Motor neuron (in vitro differentiated cells): ENCODE measurements at regions not wholly inside any gene's neighbourhood (a gene's known extent, or its start where the extent isn't known, plus 50 kb on each side); places are given as distances from the start of the nearest gene placed in this dataset.
A peak's percentile ranks its signal among the peaks of the same experiment; 100 is the strongest.

ENCODE experiments used
- ATAC-seq, 8 experiments: fragments of 200-7000 bp; cut with Tn5 transposase; replicated peaks in 6 of 8; 2 replicates each; pipeline ENCODE4 v1.8.0; 2021; ENCODE audit warnings: mild to moderate bottlenecking in 8 of 8, moderate library complexity in 8 of 8
- H3K27ac ChIP-seq, 2 donors: fragments of 250-450 bp; sonication (Bioruptor Pico); 2 replicates each; pipeline ENCODE4 v1.9.0; 2021; ENCODE audit warnings: antibody characterized with exemption in 2 of 2, mild to moderate bottlenecking in 2 of 2, moderate library complexity in 1 of 2
- H3K4me1 ChIP-seq, 2 donors: fragments of 250-450 bp; sonication (Bioruptor Pico); replicated peaks in 1 of 2; 2 replicates each; pipeline ENCODE4 v1.6.1; 2021; ENCODE audit warnings: antibody characterized with exemption in 2 of 2, mild to moderate bottlenecking in 2 of 2, moderate library complexity in 1 of 2
- H3K4me3 ChIP-seq, 5 donors: fragments of 250-450 bp; sonication (Bioruptor Pico); 2 replicates each; pipeline ENCODE4 v1.9.0; 2021; ENCODE audit warnings: antibody characterized with exemption in 5 of 5, mild to moderate bottlenecking in 5 of 5, moderate library complexity in 4 of 5
- WGBS, 10 experiments: fragments of 450-650 bp; shearing (Covaris generic); methylation state at CpG; one replicate each; pipeline ENCODE4 v1.0.0; 2022; 5-methylcytosine and 5-hydroxymethylcytosine counted together
- in situ Hi-C, 9 experiments: fragments of 400-800 bp; cut with MboI; loops; one replicate each; pipeline ENCODE4 v1.15.0; 2021; ENCODE audit warnings: low sequenced_read_pairs in 9 of 9, low pct_unique_long_range_greater_than_20kb in 2 of 9; ENCODE audit not compliant: unreplicated experiment in 9 of 9

GRCh38 chr14:95818581-95818980 lies 58.1 kb upstream of the TUNAR start:
- WGBS, 10 experiments, result 0 to 94% (median 36%) methylated on average over 1 to 5 of the region's 5 CpGs; no CpG with 5 or more reads in 4 of the 10 experiments
- H3K27ac ChIP-seq, result no peak overlapping the region
- no peaks in the 10 kb centered on the region for H3K4me1 ChIP-seq
- H3K4me3 ChIP-seq, result no peak overlapping the region
- in situ Hi-C loops, result no loop called here
- ATAC-seq, result no peak

- ATAC-seq, result no peak
- 0 to 100% (median 78%) methylated on average over 1 of the region's 2 CpGs; no CpG with 5 or more reads in 3 of the 10 experiments for WGBS, 10 experiments
- no peaks in the 10 kb centered on the region for H3K4me1 ChIP-seq
Observed at GRCh38 chr14:95817271-95817670, 59.4 kb upstream of the TUNAR start.

GRCh38 chr14:95816539-95816938 lies 60.1 kb upstream of the TUNAR start:
- 11 to 100% (median 38%) methylated on average over 1 to 7 of the region's 7 CpGs; no CpG with 5 or more reads in 5 of the 10 experiments for WGBS, 10 experiments
- in situ Hi-C loops, result no loop called here
- H3K4me3 ChIP-seq, result no peak overlapping the region
- H3K27ac ChIP-seq, result no peak overlapping the region
- ATAC-seq, result no peak
- H3K4me1 ChIP-seq, result no peaks in the 10 kb centered on the region

More at GRCh38 chr14:95817271-95817670, 59.4 kb upstream of the TUNAR start:
- in situ Hi-C loops, result no loop called here
- no peak overlapping the region for H3K27ac ChIP-seq
- no peak overlapping the region for H3K4me3 ChIP-seq

- WGBS, 10 experiments, result 0 to 80% (median 45%) methylated on average over 2 to 11 of the region's 11 CpGs; no CpG with 5 or more reads in 2 of the 10 experiments
- Histone ChIP-seq H3K4me3 (no peak overlapping the region), H3K4me1 (no peaks in the 10 kb centered on the region), H3K27ac (no peak overlapping the region)
- ATAC-seq, result no peak
- in situ Hi-C loops, result no loop called here
Observed at GRCh38 chr14:95815226-95815690, 61.4 kb upstream of the TUNAR start.

GRCh38 chr14:95814363-95815225 lies 62.0 kb upstream of the TUNAR start:
- no peak overlapping the region for H3K27ac ChIP-seq
- H3K4me3 ChIP-seq, result no peak overlapping the region
- no peak for ATAC-seq
- WGBS, 10 experiments, result 7 to 86% (median 60%) methylated on average over 1 to 8 of the region's 10 CpGs; no CpG with 5 or more reads in 1 of the 10 experiments
- in situ Hi-C loops, result no loop called here
- no peaks in the 10 kb centered on the region for H3K4me1 ChIP-seq

- H3K4me3 ChIP-seq, result no peak overlapping the region
- H3K4me1 ChIP-seq, result no peaks in the 10 kb centered on the region
- ATAC-seq, result no peak
- in situ Hi-C loops, result no loop called here
- WGBS, 10 experiments, result 10 to 100% (median 60%) methylated on average over 2 to 4 of the region's 4 CpGs; no CpG with 5 or more reads in 3 of the 10 experiments
- H3K27ac ChIP-seq, result no peak overlapping the region
Observed at GRCh38 chr14:95811813-95812212, 64.8 kb upstream of the TUNAR start.

- no peak for ATAC-seq
- Histone ChIP-seq H3K4me1 (no peaks in the 10 kb centered on the region), H3K4me3 (no peak overlapping the region), H3K27ac (no peak overlapping the region)
- 0 to 100% (median 80%) methylated on average over 1 of the region's 1 CpG; no CpG with 5 or more reads in 7 of the 10 experiments for WGBS, 10 experiments
- in situ Hi-C loops, result no loop called here
Observed at GRCh38 chr14:95808371-95808770, 68.3 kb upstream of the TUNAR start.

GRCh38 chr14:95796788-95797187 lies 79.8 kb upstream of the TUNAR start:
- peak in 5 of 8 experiments; percentile 77 to 94 (median 84) for ATAC-seq
- H3K4me3 ChIP-seq, result no peak overlapping the region
- no peak overlapping the region for H3K27ac ChIP-seq
- WGBS, 10 experiments, result 0 to 91% (median 54%) methylated on average over 1 to 5 of the region's 5 CpGs; no CpG with 5 or more reads in 5 of the 10 experiments
- in situ Hi-C loops, result loop anchor here in 2 of 9 experiments (25.0 kb wide), 2 partner anchors 191 to 234 kb away; no protein-coding TSS in a partner anchor
- peaks cover 0 to 5% of the 10 kb centered on the region in 2 donors for H3K4me1 ChIP-seq

GRCh38 chr14:95787941-95788340 lies 74.0 kb upstream of the TCL1A start:
- 83 to 100% methylated on average over 1 to 2 of the region's 3 CpGs; no CpG with 5 or more reads in 8 of the 10 experiments for WGBS, 10 experiments
- H3K4me1 ChIP-seq, result no peaks in the 10 kb centered on the region
- ATAC-seq, result no peak
- no peak overlapping the region for H3K4me3 ChIP-seq
- in situ Hi-C loops, result loop anchor here in 2 of 9 experiments (25.0 kb wide), 2 partner anchors 199 to 226 kb away; no protein-coding TSS in a partner anchor
- no peak overlapping the region for H3K27ac ChIP-seq

GRCh38 chr14:95786566-95786965 lies 72.6 kb upstream of the TCL1A start:
- in situ Hi-C loops, result loop anchor here in 2 of 9 experiments (25.0 kb wide), 2 partner anchors 201 to 224 kb away; no protein-coding TSS in a partner anchor
- no peak for ATAC-seq
- H3K4me1 ChIP-seq, result no peaks in the 10 kb centered on the region
- WGBS, 10 experiments, result 0 to 100% (median 21%) methylated on average over 1 to 7 of the region's 8 CpGs; no CpG with 5 or more reads in 4 of the 10 experiments
- H3K27ac ChIP-seq, result no peak overlapping the region
- H3K4me3 ChIP-seq, result no peak overlapping the region

GRCh38 chr14:95784137-95784536 lies 70.2 kb upstream of the TCL1A start:
- Histone ChIP-seq H3K4me3 (no peak overlapping the region), H3K4me1 (no peaks in the 10 kb centered on the region), H3K27ac (no peak overlapping the region)
- in situ Hi-C loops, result loop anchor here in 2 of 9 experiments (25.0 kb wide), 2 partner anchors 203 to 222 kb away; no protein-coding TSS in a partner anchor
- 0 to 13% (median 0%) methylated on average over 1 of the region's 1 CpG; no CpG with 5 or more reads in 3 of the 10 experiments for WGBS, 10 experiments
- ATAC-seq, result peak in 1 of 8 experiments; percentile 41

GRCh38 chr14:95776798-95777534 lies 63.0 kb upstream of the TCL1A start:
- ATAC-seq, result peak in 5 of 8 experiments; percentile 43 to 97 (median 76)
- in situ Hi-C loops, result loop anchor here in 3 of 9 experiments (10.0 to 25.0 kb wide), 3 partner anchors 210 to 215 kb away; no protein-coding TSS in a partner anchor
- no peak overlapping the region for H3K4me3 ChIP-seq

More at GRCh38 chr14:95776798-95777534, 63.0 kb upstream of the TCL1A start:
- no peak overlapping the region for H3K27ac ChIP-seq
- peaks cover 3 to 6% of the 10 kb centered on the region in 2 donors for H3K4me1 ChIP-seq
- WGBS, 10 experiments, result 25 to 100% (median 48%) methylated on average over 1 to 4 of the region's 7 CpGs; no CpG with 5 or more reads in 4 of the 10 experiments
